GM12878 (cell line): ENCODE measurements at regions not wholly inside any gene's neighbourhood (a gene's known extent, or its start where the extent isn't known, plus 50 kb on each side); places are given as distances from the start of the nearest gene placed in this dataset.

Source experiments
- ATAC-seq: fragments of 200-7000 bp; cut with Tn5 transposase; 3 replicates; pipeline ENCODE4 v1.9.1; 2020; ENCODE audit warnings: mild to moderate bottlenecking, moderate library complexity
- BruUV-seq: library from RNA; stranded (reverse); fragments of 400-500 nt; replicated peaks from 2 replicates; lab custom pipeline; 2021; lab: Mats Ljungman, UMichigan
- CTCF ChIA-PET: fragments of 300-600 bp; sonication (Branson Sonifier 250); formaldehyde crosslinking; extraction: SDS; loops from one replicate; lab custom pipeline; 2021; ENCODE audit warnings: inconsistent platforms; lab: Yijun Ruan, JAX
- POLR2A ChIA-PET: fragments of 350-600 bp; formaldehyde crosslinking; extraction: SDS; loops from one replicate; lab custom pipeline; 2021; ENCODE audit warnings: inconsistent platforms; lab: Charles Lee
- RAD21 ChIA-PET: fragments of 300-600 bp; sonication (Branson Sonifier 250); formaldehyde crosslinking; loops from one replicate; lab custom pipeline; 2023; ENCODE audit warnings: antibody characterized with exemption; ENCODE audit not compliant: unreplicated experiment; lab: Charles Lee
- SMC1A ChIA-PET: fragments of 300-600 bp; sonication (Branson Sonifier 250); formaldehyde crosslinking; loops from one replicate; lab custom pipeline; 2023; ENCODE audit not compliant: unreplicated experiment, uncharacterized antibody; lab: Charles Lee
- DNase-seq: peaks from one replicate; pipeline ENCODE4 v3.0.0-alpha.2; 2011; ENCODE audit warnings: low read depth, low spot score
- FAIRE-seq: peaks from 3 replicates; lab custom pipeline; 2011; peaks lifted over from hg19 to GRCh38; lab: Jason Lieb, UNC
- H2AFZ ChIP-seq: 2 replicates; pipeline ENCODE4 v1.6.0; 2011; ENCODE audit warnings: low read depth, low read length, control low read depth; ENCODE audit not compliant: control insufficient read depth
- H3K27ac ChIP-seq: 2 replicates; pipeline ENCODE4 v1.5.1; 2011; ENCODE audit warnings: control low read depth; ENCODE audit not compliant: control insufficient read depth, insufficient read depth
- H3K27me3 ChIP-seq, 2 experiments: replicated peaks in 1 of 2; 2 replicates each; pipeline versions ENCODE4 v1.6.0 to v1.6.1; 2011; ENCODE audit warnings: low read length in 1 of 2; ENCODE audit not compliant: control insufficient read depth in 2 of 2, insufficient read depth in 2 of 2
- H3K36me3 ChIP-seq, 2 experiments: 2 replicates each; pipeline ENCODE4 v1.5.1; 2011; ENCODE audit warnings: low read length in 1 of 2; ENCODE audit not compliant: control insufficient read depth in 2 of 2, insufficient read depth in 2 of 2
- H3K4me1 ChIP-seq: 2 replicates; pipeline ENCODE4 v1.6.1; 2011; ENCODE audit warnings: mild to moderate bottlenecking, low read length, moderate library complexity, mixed read lengths; ENCODE audit not compliant: control insufficient read depth, insufficient read depth
- H3K4me2 ChIP-seq: 2 replicates; pipeline ENCODE4 v1.6.0; 2011; ENCODE audit warnings: control low read depth; ENCODE audit not compliant: control insufficient read depth, insufficient read depth
- H3K4me3 ChIP-seq: fragments of 200-600 bp; sonication (generic); 2 replicates; pipeline ENCODE4 v1.5.1; 2016
- H3K79me2 ChIP-seq: 2 replicates; pipeline ENCODE4 v1.6.0; 2011; ENCODE audit warnings: low read length; ENCODE audit not compliant: control insufficient read depth, insufficient read depth
- H3K9ac ChIP-seq: 2 replicates; pipeline ENCODE4 v1.8.0; 2011; ENCODE audit warnings: low read length, control low read depth, mixed read lengths; ENCODE audit not compliant: control insufficient read depth, insufficient read depth
- H3K9me3 ChIP-seq: replicated peaks from 3 replicates; pipeline ENCODE4 v1.5.1; 2011; ENCODE audit warnings: mild to moderate bottlenecking, low read length; ENCODE audit not compliant: control insufficient read depth, insufficient read depth
- H4K20me1 ChIP-seq: 2 replicates; pipeline ENCODE4 v1.6.0; 2011; ENCODE audit not compliant: control insufficient read depth, insufficient read depth
- CUX1 ChIP-seq: IDR thresholded peaks from 2 replicates; pipeline ENCODE4 v1.6.1; 2012; ENCODE audit warnings: improper control_type of control experiment, low read depth, low read length; ENCODE audit not compliant: insufficient replicate concordance
- FOXK2 ChIP-seq: fragments of 450-650 bp; IDR thresholded peaks from 2 replicates; pipeline ENCODE4 v1.6.1; 2017; ENCODE audit warnings: mild to moderate bottlenecking, moderate library complexity
- HDAC6 ChIP-seq: fragments of 200-600 bp; sonication (generic); IDR thresholded peaks from one replicate; pipeline ENCODE4 v1.8.0; 2017; ENCODE audit warnings: antibody characterized with exemption; ENCODE audit not compliant: unreplicated experiment
- IRF4 ChIP-seq: IDR thresholded peaks from 2 replicates; pipeline ENCODE4 v1.6.1; 2011; ENCODE audit warnings: low read depth, low read length
- KAT2A ChIP-seq: conservative IDR thresholded peaks from 2 replicates; pipeline ENCODE4 v1.6.1; 2011; ENCODE audit warnings: low read depth, low read length; ENCODE audit not compliant: control insufficient read depth
- MEF2B ChIP-seq: fragments of 450-650 bp; IDR thresholded peaks from 2 replicates; pipeline ENCODE4 v1.6.1; 2018; ENCODE audit warnings: mild to moderate bottlenecking, moderate library complexity; ENCODE audit not compliant: partially characterized antibody, poor library complexity, severe bottlenecking
- NR2F1 ChIP-seq: fragments of 450-650 bp; conservative IDR thresholded peaks from 2 replicates; pipeline ENCODE4 v1.6.1; 2017; ENCODE audit warnings: mild to moderate bottlenecking
- PAX5 ChIP-seq: IDR thresholded peaks from 2 replicates; pipeline ENCODE4 v1.6.1; 2011; ENCODE audit warnings: low read depth, low read length, borderline replicate concordance
- PBX3 ChIP-seq: IDR thresholded peaks from 2 replicates; pipeline ENCODE4 v1.6.1; 2011; ENCODE audit warnings: mild to moderate bottlenecking, low read depth, low read length, moderate library complexity; ENCODE audit not compliant: insufficient replicate concordance
- PML ChIP-seq: IDR thresholded peaks from 2 replicates; pipeline ENCODE4 v1.6.1; 2012; ENCODE audit warnings: low read length, inconsistent platforms
- STAT3 ChIP-seq: IDR thresholded peaks from 2 replicates; pipeline ENCODE4 v1.6.1; 2011; ENCODE audit warnings: low read depth, low read length, improper control_type of control experiment
- SUPT20H ChIP-seq: IDR thresholded peaks from 2 replicates; pipeline ENCODE4 v1.6.1; 2011; ENCODE audit warnings: low read depth, mild to moderate bottlenecking, low read length, moderate library complexity, borderline replicate concordance; ENCODE audit not compliant: control insufficient read depth
- SUZ12 ChIP-seq: fragments of 200-600 bp; sonication (generic); IDR thresholded peaks from one replicate; pipeline ENCODE4 v1.6.1; 2018; ENCODE audit warnings: antibody characterized with exemption, mild to moderate bottlenecking; ENCODE audit not compliant: unreplicated experiment
- WGBS: methylation state at CpG from one replicate; pipeline ENCODE4 v1.1.6; 2016; ENCODE audit warnings: low lambda C conversion rate; ENCODE audit not compliant: insufficient replicate concordance, insufficient coverage; ENCODE audit errors: missing lambda C conversion rate; 5-methylcytosine and 5-hydroxymethylcytosine counted together
- in situ Hi-C: fragments of 300-500 bp; cut with MboI; formaldehyde crosslinking; loops from 9 replicates; pipeline ENCODE4 v1.14.3; 2018; ENCODE audit warnings: mixed read lengths
- intact Hi-C: fragments of 100-400 bp; cut with micrococcal nuclease; formaldehyde crosslinking; loops from one replicate; pipeline ENCODE4 v1.14.2; 2022; ENCODE audit not compliant: unreplicated experiment

GRCh38 chr1:96887501-96887900 is 165.9 kb downstream of the PTBP2 start (continued):
- TF ChIP-seq SUPT20H (no peak), HDAC6 (no peak), KAT2A (no peak), NR2F1 (no peak), IRF4 (no peak), PAX5 (no peak), PML (no peak), SUZ12 (no peak), MEF2B (no peak)

GRCh38 chr1:96901783-96902363 is 180.3 kb downstream of the PTBP2 start:
- intact Hi-C loops: no loop called here
- BruUV-seq: no TSS peak
- ATAC-seq: no peak

More at GRCh38 chr1:96901783-96902363, 180.3 kb downstream of the PTBP2 start:
- Histone ChIP-seq H3K9me3 (no peaks in the 10 kb centered on the region), H3K9ac (no peak overlapping the region), H3K27ac (no peak overlapping the region), H3K4me1 (no peaks in the 10 kb centered on the region), H3K4me2 (no peak overlapping the region), H3K36me3 (no peaks in the 10 kb centered on the region), H3K79me2 (no peaks in the 10 kb centered on the region), H3K27me3 (no peaks in the 10 kb centered on the region), H4K20me1 (no peaks in the 10 kb centered on the region), H2AFZ (no peak overlapping the region), H3K4me3 (no peak overlapping the region)
- no peak for DNase-seq
- TF ChIP-seq PBX3: no peak
- no peak for TF ChIP-seq CUX1
- TF ChIP-seq STAT3: no peak
- TF ChIP-seq FOXK2: no peak
- FAIRE-seq: no peak
- WGBS: 44% methylated on average over 10 of the region's 10 CpGs
- RAD21 ChIA-PET: no interaction called here
- CTCF ChIA-PET: no interaction called here
- SMC1A ChIA-PET: no interaction called here
- POLR2A ChIA-PET: no interaction called here
- in situ Hi-C loops: no loop called here
